HG03108 (cell line): ENCODE measurements at regions not wholly inside any gene's neighbourhood (a gene's known extent, or its start where the extent isn't known, plus 50 kb on each side); places are given as distances from the start of the nearest gene placed in this dataset.
A peak's percentile ranks its signal among the peaks of the same experiment; 100 is the strongest.
"Not testable (repeated sequence)": the region's sequence is repeated elsewhere in the genome, so short reads cannot be mapped to it uniquely, and the experiment has no call there.

Source experiments
- ATAC-seq: cut with Tn5 transposase; IDR thresholded peaks from one replicate; pipeline ENCODE4 v1.9.1; 2021; ENCODE audit warnings: moderate library complexity; ENCODE audit not compliant: unreplicated experiment

GRCh38 chrX:131595120-131595519, 51.2 kb downstream of the OR13H1 start:
- ATAC-seq, result no peak

GRCh38 chrX:131607792-131608369, 64.0 kb downstream of the OR13H1 start:
- ATAC-seq, result no peak

GRCh38 chrX:131609480-131609879, 65.6 kb downstream of the OR13H1 start:
- ATAC-seq, result no peak

- no peak for ATAC-seq
These were observed 69.4 kb downstream of the OR13H1 start for GRCh38 chrX:131613260-131613659.

GRCh38 chrX:131614241-131614640, 70.4 kb downstream of the OR13H1 start:
- ATAC-seq, result no peak

- no peak for ATAC-seq
These were observed 73.3 kb downstream of the OR13H1 start for GRCh38 chrX:131617182-131617581.

GRCh38 chrX:131621650-131622049, 77.8 kb downstream of the OR13H1 start:
- ATAC-seq, result no peak

GRCh38 chrX:131626681-131627296, 82.9 kb downstream of the OR13H1 start:
- no peak for ATAC-seq

GRCh38 chrX:131630534-131630933, 86.7 kb downstream of the OR13H1 start:
- ATAC-seq, result no peak

- peak; percentile 81 for ATAC-seq
These were observed 89.5 kb downstream of the OR13H1 start for GRCh38 chrX:131633285-131633917.

GRCh38 chrX:131634900-131635299, 91.0 kb downstream of the OR13H1 start:
- no peak for ATAC-seq

GRCh38 chrX:131646106-131646505, 102.2 kb downstream of the OR13H1 start:
- no peak for ATAC-seq

- ATAC-seq, result no peak
These were observed 105.9 kb downstream of the OR13H1 start for GRCh38 chrX:131649741-131650140.

GRCh38 chrX:131650637-131651410, 107.0 kb downstream of the OR13H1 start:
- ATAC-seq, result no peak

GRCh38 chrX:131663726-131664125, 119.9 kb downstream of the OR13H1 start:
- not testable (repeated sequence) for ATAC-seq

- ATAC-seq, result no peak
These were observed 127.9 kb downstream of the OR13H1 start for GRCh38 chrX:131671735-131672134.

GRCh38 chrX:131675596-131676194, 131.8 kb downstream of the OR13H1 start:
- no peak for ATAC-seq

GRCh38 chrX:131677655-131678628, 134.1 kb downstream of the OR13H1 start:
- ATAC-seq, result no peak

- ATAC-seq, result not testable (repeated sequence)
These were observed 138.9 kb downstream of the OR13H1 start for GRCh38 chrX:131682735-131683134.

- ATAC-seq, result no peak
These were observed 149.5 kb downstream of the OR13H1 start for GRCh38 chrX:131693359-131693758.
